ENCODE measurements at regions not wholly inside any gene's neighbourhood (a gene's known extent, or its start where the extent isn't known, plus 50 kb on each side); places are given as distances from the start of the nearest gene placed in this dataset.
"Not testable (repeated sequence)": the region's sequence is repeated elsewhere in the genome, so short reads cannot be mapped to it uniquely, and the experiment has no call there.

- not testable (repeated sequence) for TF ChIP-seq POLR2A, CTCF (IDR thresholded peaks at IDR 0.05)
These were observed 662.5 kb downstream of the QKI start for GRCh38 chr6:164076818-164077532.
